HG03342 (cell line): ENCODE measurements at regions not wholly inside any gene's neighbourhood (a gene's known extent, or its start where the extent isn't known, plus 50 kb on each side); places are given as distances from the start of the nearest gene placed in this dataset.

Experiments used
- ATAC-seq: cut with Tn5 transposase; IDR thresholded peaks from one replicate; pipeline ENCODE4 v1.9.1; 2021; ENCODE audit warnings: mild to moderate bottlenecking, moderate library complexity; ENCODE audit not compliant: unreplicated experiment

DNA sequence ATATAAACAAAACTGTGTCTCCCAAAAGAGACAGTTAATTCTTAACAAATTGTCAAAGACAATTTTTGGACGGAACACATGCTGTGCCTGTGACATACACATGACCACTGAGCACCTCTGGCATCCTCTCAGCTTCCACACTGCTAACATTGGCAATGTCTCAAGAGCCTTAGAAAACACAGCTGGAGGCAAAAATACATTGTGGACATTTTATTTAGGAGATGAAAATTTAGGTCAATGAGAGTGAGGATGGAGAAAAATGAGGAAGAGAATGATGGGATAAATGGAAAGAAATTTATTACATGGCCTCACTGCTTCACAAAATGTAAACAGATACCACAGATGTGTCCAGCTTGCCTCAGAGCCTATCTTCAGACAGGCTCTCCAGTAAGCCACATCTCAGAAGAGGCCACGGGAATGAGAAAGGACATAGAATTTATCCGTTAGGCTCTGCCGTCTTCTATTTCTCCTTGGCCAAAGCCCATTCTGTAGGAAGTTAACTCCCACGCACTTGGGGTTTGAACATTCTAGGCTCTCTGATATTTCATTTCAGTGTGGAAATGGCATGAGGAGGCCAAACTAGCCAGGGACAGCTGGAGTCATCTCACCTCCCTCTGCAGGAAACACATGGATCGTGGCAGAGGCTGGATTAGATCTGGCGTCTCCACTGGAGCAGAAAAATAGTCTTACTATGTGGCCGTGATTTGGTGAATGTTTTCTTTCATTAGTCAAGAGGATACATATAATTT lies 519.4 kb upstream of the DSEL start:
- no peak for ATAC-seq

DNA sequence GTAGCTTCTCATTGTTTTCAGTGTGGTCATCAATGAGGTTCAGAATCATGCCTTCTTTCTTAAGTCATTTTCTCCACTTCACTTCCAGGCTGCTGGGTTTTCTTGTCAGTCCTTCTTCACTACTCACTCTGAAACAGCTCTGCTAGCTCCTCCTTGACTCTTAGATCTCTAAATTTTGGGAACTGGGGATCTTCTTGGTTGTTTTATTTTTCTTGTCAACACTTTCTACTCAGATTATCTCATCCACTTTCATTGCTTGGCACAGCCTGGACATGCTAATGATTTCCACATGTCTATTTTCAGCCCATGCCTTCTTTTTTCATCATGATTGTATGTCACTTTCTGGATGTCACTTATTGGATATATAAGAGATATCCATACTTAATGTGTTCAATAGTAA lies 517.8 kb upstream of the DSEL start:
- no peak for ATAC-seq

DNA sequence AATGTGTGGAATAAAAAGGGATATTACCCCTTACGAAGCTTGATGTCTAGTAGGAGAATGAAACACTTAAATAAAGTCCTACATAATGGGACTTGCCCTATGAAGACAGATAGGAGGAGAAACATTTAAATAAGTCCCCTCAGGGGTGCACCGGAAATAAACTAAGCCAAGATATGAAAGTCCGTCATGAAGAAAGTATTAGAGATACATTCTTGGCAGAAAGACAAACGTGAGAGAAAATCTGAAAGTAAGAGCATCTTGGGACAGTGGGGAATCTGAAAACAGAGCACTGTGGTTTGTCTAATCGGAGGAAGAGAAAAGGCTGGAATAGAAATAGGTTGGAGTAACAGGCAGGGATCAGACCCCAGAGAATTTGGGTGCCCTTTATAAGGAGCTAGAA lies 516.9 kb upstream of the DSEL start:
- ATAC-seq: no peak

DNA sequence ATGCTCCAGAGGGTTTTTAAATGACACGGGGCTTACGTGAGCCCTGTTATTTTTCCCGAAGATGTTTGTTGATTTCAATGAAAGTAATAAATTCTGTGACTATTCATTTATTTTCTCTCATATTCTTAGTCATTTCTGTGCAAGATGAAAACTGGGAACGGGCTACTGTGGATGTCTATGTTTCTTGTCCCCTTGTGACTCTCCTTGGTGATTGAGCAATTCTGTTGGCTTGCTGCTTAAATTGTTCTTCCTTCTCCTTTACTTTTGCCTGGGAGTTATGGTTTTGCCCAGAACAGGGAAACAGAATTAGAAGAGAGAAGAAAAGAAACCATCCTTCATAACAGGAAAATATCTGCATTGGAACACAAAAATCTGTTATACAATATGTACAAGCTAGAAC lies 508.2 kb upstream of the DSEL start:
- ATAC-seq: no peak

DNA sequence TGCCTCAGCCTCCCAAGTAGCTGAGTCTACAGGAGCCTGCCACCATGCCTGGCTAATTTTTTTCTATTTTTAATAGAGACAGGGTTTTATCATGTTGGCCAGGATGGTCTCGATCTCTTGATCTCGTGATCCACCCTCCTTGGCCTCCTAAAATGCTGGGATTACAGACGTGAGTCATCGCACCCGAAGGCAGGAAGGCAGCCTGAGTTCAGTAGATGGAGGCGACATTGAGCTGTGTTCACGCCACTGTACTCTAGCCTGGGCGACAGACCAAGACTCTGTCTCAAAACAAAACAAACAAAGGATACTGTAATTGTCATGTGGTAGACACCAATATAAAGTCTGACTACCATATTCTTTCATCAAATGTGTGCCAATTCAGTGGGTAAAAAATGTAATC lies 500.9 kb upstream of the DSEL start:
- no peak for ATAC-seq

DNA sequence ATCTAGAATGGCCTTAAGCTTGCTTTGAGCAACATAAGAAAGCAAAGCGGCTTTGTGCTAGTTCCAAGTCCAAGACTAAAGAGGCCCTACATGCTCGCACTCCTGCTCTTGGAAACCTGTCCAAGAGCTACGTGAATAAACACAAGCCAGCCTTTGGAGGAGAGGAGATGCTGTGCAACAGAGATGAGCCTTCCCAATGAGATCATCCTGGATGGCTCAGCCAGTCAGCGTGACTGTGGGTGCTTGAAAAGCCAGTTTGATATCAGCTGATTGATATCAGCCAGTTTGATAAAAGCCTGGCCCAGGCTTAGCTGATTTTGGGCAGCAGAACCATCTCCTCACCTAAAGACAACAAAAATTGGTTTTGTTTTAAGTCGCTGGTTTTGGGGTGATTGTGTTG lies 481.0 kb upstream of the DSEL start:
- no peak for ATAC-seq

DNA sequence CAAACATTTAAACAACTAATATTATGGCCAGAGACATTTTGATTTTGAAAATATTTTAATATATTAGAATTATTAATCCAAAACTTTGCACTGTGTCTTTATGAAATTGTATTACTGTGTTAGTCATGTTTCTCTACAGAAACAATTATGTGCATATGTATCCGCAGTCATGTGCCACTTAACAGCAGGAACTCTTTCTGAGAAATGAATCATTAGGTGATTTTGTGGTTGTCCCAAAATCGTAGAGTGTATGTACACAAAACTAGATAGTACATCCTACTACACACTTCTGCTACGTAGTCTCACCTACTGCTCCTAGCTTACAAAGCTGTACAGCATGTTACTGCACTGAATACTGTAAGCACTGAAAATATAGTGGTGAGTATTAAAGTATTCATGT lies 479.2 kb upstream of the DSEL start:
- no peak for ATAC-seq

DNA sequence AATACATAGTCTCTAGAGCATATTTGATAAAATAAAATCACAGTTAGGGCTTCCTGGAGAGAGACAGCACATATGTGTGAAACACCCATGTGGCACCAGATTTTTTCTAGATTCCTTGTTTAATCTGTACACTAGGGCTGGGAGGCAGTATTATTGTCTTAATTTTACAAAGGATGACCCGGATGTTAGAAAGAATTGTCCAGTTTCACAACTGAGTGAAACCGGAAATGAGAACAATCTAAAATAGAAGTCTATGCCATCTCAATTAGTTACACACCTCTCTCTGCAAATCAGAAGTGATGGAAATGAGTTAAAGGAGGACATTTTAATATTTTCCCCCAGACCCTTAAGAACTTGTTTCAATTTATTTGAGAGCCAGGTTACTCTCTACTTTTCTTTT lies 463.7 kb upstream of the DSEL start:
- ATAC-seq: no peak

DNA sequence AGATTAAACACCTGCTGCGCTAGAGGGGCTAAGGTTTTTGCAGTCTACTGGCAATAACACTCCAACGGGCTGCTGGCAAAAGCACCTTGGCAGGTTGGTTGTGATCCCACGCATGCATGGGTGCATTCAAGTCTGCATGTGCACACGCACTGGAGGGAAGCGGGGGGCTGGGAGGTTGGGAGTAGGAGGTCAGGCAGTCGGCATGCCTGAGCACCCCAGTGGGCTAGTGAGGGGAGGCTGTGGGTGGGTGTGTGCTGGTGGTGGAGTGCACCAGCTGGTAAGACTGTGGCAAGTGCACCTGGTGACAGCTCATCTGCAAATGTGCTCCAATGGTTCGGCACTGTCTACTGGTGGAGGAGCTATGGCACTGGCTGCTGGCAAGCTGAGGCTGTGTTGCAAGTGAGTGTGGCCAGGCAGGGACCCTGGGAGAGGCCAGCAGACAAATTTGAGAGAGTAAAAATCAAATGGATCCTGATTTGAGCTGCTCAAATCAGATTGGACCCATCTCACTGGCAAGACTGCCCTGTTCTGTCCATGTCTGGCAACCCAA lies 460.6 kb upstream of the DSEL start:
- no peak for ATAC-seq

DNA sequence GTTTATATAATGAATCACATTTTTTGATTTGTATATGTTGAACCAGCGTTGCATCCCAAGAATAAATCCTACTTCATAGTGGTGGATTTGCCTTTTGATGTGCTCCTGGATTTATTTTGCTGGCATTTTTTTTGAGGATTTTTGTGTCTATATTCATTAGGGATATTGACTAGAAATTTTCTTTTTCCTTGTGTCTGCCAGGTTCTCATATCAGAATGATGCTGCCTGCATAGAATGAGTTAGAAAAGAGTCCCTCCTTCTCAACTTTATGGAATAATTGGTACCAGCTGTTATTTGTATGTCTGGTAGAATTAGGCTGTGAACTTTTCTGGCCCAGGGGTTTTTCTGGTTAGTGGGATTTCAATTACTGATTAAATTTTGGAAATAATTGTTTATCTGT lies 457.4 kb upstream of the DSEL start:
- ATAC-seq: no peak

DNA sequence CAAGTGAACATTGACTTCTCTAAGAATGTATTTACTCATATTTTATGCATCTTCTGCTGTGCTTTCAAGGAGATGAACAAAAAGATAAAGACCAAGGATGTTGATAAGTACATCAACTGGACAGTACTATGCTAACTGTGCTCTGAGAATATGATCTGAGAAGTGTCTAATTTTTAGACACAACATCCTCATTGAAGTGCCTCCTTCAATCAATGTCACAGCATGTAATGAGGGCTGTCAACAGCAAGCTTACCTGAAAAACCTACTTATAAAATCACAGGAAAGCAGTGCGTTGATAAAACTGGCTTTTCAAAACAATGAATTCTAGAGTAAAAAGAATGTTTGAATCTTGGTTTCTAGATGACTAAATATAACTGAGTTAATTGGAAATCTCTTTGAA lies 452.9 kb upstream of the DSEL start:
- no peak for ATAC-seq

DNA sequence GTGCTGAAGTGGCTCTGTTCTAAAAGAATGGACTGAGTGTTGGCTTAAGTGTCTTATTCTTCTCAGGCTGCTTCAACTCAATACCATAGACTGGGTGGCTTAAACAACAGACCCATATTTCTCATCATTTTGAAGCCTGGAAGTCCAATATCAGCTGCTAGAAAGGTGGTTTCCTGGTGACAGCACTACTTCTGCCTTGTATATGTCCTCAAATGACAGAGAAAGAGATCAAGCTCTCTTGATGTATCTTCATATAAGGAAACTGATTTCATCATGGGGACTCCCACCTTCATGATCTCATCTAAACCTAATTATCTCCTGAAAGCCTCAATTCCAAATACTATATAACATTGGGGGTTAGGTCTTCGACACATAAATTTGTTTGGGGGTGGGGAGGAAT lies 449.7 kb upstream of the DSEL start:
- ATAC-seq: no peak

DNA sequence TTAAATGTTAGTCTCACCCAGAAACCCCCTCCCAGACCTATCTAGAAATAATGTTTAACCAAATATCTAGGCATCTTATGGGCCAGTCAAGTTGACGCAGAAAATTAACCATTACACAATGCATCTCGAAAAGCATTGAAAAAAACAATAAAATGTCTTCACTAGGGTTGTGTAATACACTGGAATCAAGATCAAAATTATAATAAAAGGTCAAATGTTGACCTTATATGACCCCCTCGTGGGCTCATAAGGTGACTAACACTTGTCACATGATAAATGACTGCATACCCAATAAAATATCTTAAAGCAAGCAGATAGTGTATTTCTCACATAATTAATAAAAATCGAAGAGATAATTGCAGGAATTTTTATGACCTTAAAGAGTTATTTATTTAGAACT lies 447.9 kb upstream of the DSEL start:
- no peak for ATAC-seq

DNA sequence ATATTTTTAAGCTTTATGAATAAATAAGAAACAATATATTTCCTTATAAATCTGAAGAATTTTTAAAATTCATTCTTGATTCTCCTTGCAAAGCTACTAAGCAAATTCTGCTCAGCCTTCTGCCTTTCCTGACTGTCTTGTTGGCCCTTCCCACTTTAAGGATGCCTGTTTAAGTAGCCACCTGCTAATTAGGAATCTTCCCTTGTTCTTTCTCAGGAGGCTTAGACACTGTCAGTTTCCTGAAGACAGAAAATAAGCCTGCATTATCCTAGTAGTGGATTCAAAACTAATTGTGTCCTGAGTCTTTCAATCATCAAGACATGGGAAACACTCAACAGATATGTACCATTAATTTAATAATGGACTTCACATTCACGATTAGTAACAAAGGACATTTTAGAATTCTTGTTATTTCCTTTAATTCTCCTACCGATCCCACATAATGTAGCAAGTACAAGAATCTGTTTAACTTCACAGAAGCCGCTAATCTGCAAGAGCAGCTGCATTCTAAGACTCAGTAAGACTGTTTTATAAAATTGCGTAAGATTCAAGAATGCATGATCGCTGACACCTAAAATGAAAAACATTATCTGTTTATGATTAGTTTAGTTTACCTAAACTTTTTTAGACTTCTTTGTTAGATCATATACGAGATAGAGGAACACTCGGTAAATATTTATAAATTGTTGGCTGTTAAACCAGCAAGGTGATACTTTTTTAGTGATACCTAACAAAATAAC lies 445.4 kb upstream of the DSEL start:
- no peak for ATAC-seq

DNA sequence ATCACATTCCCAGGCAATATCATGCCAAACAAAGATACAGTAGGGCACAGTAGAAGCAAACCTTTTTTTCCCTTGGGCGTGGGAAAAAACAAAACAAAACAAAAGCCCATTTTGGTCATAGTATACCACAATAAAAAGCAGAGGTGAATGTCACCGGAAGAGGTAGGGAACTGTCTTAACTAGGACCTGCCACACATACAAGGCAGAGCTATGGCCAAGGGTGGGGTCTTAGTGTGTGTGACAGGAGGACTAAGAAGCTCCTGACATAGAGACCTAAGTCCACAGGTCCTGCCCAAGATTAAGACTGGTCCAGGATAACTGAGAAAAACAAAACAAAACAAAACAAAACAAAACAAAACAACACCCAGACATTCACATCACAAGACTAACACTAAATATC lies 441.2 kb upstream of the DSEL start:
- no peak for ATAC-seq

DNA sequence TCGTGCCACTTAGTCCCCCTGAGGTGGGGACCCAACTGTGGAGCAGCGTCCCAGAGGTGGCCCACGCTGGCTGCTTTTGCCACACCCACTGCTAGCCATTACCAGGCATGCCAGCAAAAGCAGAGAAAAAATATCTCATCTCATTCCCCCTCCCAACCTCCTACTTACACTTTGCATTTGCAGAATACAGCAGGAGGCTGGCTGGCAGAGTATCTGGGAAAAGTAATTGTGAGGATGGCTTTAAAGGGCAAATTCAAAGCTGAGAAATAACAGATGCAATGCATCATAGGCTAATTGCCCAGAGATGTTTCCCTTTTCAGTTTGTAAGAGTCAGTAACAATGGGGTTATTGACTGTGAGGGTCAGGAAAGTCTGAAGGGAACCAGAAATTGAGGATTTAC lies 438.1 kb upstream of the DSEL start:
- no peak for ATAC-seq

DNA sequence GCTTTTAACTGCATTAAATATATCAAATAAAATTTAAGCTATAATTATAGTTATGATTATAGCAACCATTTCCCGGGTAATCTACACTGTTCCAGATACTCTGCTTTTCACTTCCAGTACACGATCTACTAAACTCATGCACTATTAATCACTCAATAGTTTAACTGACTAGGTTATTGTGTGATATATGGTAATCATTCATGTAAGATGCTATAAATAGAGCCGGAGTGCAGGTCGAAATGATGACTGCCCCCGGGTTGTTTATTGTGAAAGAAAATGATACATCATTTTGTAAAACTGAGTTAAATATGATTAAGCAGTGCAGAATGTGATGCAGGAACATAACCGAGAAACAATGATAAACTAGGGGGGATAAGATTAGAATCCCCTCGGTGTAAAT lies 434.6 kb upstream of the DSEL start:
- no peak for ATAC-seq

DNA sequence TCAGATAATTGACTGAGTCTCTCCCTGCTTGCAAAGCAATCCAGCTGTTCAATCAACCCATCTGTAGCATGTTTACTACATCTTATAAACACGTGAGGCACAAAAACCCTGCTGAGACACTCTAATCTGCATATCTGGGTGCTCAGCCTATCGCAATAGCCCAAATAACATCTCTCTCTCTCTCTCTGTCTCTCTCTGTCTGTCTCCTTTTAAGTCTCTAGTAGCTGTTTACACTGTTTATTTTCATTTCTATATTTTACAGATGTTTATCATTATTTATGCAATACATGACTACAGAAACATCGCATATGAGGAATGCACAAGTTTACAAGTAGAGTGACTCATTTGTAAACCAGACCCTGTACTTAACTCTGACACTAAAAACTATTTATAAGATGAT lies 422.1 kb upstream of the DSEL start:
- no peak for ATAC-seq

DNA sequence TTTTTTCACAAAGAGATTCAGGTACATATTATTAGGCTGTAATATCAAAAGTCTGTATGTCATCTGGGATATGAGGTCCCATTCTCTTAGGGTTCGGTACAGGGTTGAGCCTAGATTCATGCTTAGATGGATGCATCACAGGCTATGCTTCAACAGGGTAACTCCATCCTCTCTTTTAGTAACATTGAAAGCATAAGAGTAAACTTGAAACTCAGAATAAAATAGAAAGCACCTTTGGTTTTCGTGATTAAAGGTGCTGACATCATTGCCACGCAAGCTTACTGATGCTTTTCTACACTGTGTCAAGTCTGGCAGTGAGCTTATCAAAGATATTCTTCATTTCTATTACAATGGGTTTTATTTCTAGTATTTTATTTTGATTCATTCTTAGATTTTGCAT lies 419.1 kb upstream of the DSEL start:
- ATAC-seq: no peak

DNA sequence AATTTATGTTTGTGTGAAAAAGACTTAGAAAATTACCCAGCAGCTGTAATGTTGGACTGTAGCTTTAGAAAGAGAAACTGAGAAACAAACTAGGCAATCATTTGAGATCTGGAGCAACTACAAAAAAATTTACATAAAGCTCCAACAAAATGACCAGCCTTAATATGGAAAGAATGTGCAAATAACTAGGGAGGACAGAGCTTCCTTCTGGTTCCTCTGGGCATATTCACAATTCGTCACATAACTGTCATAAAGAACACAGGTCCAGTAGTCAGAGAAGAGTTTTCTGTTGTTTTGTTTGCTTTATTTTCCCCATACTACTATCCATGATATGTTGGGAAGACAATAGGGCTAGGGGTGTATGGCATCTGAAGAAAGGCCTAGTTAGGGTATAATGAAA lies 416.8 kb upstream of the DSEL start:
- no peak for ATAC-seq

DNA sequence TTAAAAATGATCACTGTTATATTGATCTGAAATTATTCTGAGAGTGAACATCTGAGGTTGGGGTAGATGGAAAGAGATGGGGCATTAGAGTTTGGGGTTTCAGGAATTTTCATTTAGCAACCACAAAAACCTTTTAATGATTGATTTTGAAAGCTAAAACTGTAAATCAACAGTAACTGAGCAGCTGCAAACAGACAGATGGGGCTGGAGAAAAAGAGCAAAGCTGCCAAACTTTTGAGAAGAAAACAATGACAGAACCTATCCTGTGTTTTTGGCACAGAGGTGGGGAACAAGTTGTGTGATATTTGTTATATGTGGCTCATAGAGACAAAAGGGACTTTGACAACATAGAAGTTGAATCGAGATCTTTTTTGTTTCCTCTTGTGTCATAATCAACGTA lies 415.8 kb upstream of the DSEL start:
- no peak for ATAC-seq
